Stimulated activated CD4-positive, alpha-beta T cell treated with anti-CD3 and anti-CD28 coated beads, TNF-alpha, amount 100 ng/mL, for 1 hour (primary cell): ENCODE measurements at regions not wholly inside any gene's neighbourhood (a gene's known extent, or its start where the extent isn't known, plus 50 kb on each side); places are given as distances from the start of the nearest gene placed in this dataset.
"Not testable (repeated sequence)": the region's sequence is repeated elsewhere in the genome, so short reads cannot be mapped to it uniquely, and the experiment has no call there.

Source experiments
- DNase-seq, 3 donors: peaks; one replicate each; pipeline ENCODE4 v3.0.0-alpha.2; 2020; ENCODE audit warnings: low read depth in 3 of 3, low spot score in 1 of 3

- DNase-seq = no peak
Measured at GRCh38 chr3:124620600-124621063, 109.6 kb upstream of the UMPS start.

DNA sequence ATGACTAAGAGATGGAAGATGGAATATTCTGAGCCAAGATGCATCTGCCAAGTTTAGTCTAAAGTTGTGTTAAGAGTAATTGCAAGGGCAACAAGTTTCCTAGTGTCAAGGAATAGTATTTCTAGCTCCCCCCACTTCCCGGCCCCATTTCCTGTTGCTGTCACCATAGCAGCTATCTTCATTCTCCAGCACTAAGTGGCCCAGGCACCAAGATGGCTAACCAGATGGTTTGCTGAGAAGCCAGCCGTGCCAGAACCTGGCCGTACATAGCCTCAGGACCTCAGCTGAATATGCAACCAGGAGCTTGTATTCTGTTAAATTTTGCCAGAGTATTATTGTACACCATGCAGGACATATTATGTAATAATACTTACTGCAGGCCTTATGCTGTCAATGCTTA lies 108.8 kb upstream of the UMPS start:
- no peak for DNase-seq

DNA sequence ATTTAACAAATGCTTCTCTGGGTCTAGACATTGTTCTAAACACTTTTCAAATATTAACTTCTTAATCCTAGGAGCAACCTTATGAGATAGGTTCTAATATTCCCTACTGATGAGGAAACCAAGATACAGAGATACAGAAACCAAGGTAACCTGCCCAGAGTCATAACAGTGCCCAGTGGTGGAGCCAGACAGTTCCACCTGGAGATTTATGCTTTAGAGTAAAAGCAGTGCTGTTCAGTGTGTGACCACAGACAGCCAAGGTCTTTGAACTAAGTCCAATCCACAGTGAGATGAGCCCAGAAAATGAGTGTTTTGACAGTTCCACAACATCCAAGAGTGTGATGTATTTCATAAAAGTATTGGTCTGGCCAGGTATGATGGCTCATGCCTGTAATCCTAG lies 105.2 kb upstream of the UMPS start:
- DNase-seq = no peak

- no peak for DNase-seq
Measured at GRCh38 chr3:124627501-124627908, 102.7 kb upstream of the UMPS start.

DNA sequence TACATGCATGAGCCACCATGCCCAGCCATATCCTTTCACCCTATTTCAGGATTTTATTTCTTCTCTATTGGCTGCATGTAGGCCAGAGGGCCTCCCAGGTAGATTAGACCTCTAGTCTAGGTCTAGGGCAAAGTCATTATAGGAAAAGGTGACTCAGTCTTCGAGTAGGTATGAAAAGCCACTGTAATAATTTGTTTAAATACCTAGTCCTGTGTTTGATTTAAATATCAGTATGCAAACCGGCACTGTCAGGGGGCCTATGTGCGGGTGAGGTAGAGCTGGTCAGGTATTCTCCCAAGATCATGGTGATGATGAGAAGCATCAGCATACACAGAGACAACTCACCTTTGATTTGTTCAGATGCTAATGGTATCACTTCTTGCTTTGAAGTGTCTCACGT lies 101.4 kb upstream of the UMPS start:
- no peak for DNase-seq

DNA sequence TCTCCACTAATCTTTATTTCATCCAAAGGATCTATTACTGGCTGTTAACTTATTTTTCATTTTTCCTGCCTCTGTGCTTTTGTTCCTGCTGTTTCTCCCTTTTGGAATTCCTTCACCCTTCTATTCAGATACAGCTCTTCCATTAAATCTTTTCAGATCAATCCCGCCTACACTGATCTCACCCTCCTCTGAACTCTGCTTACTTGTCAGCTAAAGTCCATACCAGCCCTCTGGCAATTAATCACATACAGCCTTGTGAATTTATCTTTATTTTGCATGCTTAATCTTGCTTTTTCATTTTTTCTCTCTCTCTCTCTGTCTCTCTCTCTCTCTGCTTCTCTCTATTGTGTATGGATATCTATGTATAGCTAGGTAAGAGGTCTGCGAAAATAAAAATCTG lies 100.8 kb upstream of the UMPS start:
- no peak for DNase-seq

- DNase-seq = no peak
Measured at GRCh38 chr3:124630960-124631359, 99.3 kb upstream of the UMPS start.

- DNase-seq = no peak
Measured at GRCh38 chr3:124631727-124632126, 98.5 kb upstream of the UMPS start.

DNA sequence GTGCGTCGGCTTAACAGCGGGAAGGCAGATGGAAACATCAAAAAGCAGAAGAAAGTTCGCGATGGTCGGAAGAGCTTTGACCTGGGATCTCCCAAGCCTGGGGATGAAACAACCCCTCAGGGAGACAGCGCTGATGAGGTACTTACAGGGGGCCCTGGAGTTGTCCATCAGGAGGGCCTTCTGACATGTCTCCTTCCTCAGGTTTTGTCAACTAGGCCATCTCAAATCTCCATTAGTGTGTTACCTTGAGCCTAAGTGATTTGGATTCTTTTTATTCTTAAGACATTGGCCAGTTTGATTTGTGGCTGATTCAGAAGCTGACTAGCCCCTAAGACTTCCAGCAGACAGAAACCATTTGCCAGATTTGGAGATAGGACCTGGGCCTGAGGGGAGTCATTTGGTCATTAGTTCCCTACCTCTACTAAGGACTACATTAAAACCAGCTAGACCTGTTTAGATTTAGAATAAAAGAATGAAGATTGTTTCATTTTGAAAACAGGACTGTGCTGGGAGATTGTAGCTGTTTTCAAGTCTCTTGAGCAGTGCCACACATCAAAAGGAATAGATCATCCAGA lies 97.6 kb upstream of the UMPS start:
- no peak for DNase-seq

GRCh38 chr3:124633524-124633923 lies 96.7 kb upstream of the UMPS start:
- no peak for DNase-seq

DNA sequence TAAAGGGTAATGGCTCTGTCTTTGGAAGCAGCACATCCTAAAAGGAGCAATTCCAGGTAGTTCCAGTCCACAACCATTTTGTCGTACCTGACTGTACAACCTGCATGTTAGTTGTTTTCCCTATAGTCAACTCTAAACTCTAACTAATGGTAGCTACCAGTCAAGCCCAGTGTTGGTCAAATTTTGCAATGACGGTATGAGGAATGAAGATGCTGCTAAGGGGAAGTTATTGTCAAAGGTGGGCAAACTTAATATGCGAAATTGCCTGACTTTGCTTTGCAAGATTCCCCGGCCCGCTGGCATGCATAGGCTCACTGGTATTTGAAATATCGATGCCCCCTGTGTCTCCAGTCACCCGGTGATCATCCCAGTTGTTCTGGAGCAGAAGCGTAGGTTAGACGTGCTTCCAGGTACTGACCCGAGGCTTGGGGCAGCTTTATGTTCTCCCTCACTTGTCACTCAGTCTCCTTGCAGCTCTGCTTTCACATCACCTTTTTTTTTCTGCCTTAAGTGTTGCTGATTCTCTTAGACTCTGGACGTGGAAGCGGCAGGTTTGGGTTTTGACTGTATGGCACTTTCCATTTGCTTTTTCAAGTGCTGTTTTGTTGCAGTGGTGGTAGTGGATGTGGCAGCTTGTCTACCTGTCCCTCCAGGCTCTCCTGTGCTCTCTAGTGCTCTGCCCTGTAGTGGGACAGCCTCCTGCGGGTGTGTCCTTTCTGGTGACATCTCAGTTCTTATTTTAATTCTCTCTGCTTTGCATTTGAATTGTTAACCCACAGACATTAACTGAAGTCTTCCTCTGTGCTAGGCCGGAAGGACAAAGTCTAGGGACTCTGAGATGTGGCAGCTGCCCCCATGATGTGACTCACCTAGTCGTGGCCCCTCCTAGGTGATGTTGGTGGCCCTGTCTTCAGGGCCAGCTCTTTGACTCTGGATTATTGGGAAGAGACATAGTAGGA lies 95.8 kb upstream of the UMPS start:
- no peak for DNase-seq

GRCh38 chr3:124635169-124635539 lies 95.1 kb upstream of the UMPS start:
- DNase-seq = no peak

DNA sequence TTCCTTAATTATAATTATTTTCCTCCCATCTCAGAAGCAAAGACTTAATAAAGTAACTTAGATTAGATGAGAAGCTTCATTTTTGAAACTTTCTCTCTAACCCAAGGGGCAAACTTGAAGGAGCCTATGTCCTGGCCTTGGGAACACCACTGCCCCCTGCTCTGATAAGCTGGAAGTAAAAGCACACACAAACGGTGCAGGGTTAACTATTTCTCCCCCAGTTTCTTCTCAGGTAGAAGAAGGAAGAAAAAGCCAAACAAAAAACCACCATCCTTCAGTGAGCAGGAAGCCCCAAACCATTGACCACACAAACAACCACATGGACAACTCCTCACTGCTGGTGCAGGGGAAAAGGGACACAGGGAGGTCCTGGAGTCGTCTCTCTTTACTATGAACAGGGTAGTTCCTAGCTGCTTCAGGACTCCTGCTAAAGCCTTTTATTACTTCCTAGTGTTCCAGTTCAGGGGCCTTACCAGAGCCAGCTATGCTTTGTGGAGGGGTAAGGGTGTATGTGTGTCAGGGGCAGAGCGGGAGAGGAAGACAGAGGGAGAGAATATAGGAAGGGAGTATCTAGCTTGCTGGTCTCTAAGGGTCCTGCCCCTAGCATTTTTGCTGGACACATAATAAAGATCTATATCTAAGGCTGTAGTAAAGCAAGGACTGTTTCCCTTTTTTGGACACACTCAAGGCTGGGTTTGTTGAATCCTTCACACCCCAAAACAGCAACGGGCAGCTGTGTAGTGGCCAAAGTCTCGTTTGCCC lies 94.0 kb upstream of the UMPS start:
- no peak for DNase-seq

- DNase-seq = no peak
Measured at GRCh38 chr3:124636863-124637296, 93.4 kb upstream of the UMPS start.

GRCh38 chr3:124639406-124640237 lies 90.6 kb upstream of the UMPS start:
- DNase-seq = no peak

- no peak for DNase-seq
Measured at GRCh38 chr3:124640635-124641306, 89.5 kb upstream of the UMPS start.

DNA sequence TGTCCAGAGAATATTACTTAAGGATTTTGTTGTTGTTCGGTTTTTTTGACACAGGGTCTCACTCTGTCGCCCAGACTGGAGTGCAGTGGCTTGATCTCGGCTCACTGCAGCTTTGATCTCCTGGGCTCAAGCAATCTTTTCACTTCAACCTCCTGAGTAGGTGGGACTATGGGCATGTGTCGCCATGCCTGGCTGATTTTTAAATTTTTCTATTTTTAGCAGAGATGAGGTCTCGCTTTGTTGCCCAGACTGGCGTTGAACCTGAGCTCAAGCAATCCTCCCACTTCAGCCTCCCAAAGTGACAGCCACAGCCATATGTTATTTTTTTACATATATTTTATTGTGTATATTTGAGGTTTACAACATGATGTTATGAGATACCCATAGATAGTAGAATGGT lies 86.8 kb upstream of the UMPS start:
- DNase-seq = no peak

GRCh38 chr3:124646186-124646585 lies 84.1 kb upstream of the UMPS start:
- DNase-seq = not testable (repeated sequence)

DNA sequence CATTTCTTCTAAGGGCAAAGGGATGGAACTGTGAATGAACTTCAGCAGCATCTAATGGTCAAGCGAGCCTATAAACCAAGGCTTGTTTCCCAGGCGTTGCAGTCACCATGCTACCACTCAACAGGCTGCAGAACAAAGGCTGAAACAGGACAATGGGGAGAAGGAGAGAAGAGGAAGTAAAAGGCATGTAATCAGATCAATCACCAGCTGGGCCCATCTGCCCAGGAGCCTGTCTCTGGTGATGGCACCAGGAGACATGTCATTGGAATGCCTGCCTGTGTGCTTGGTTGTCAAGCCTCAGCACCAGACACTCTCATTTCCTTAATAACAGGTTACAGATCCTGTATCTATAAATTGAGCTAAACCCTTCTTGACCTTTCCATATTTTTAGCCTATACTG lies 81.7 kb upstream of the UMPS start:
- DNase-seq = no peak

DNA sequence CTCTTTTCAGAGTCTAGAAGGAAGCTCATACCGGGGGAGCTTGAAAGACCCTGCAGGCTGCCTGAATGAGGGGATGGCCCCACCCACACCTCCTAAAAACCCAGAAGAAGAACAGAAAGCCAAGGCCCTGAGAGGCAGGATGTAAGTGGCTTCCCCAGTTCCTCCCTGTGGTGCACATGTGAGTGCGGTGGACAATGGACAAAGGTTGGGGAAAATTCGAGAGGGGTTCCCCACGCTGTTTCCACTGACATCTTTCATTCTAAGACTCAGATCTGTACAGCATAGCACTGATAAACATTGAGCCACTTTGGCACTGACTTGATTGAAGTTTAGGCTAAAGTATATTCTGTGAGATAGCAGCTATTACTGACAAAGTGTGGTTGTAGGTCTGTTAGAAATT lies 79.5 kb upstream of the UMPS start:
- DNase-seq = no peak
